ENCODE measurements at regions not wholly inside any gene's neighbourhood (a gene's known extent, or its start where the extent isn't known, plus 50 kb on each side); places are given as distances from the start of the nearest gene placed in this dataset.

- H3K4me1 ChIP-seq (ENCODE audit: insufficient read depth, low read length): peaks cover 2% of the 10 kb centered on the region; the same call in 1 of the 2 replicates
- WGBS (ENCODE audit: extremely low coverage, insufficient read length, low lambda C conversion rate): no CpG with 5 or more reads among the region's 9 CpGs
- no peak overlapping the region for H3T11ph ChIP-seq (ENCODE audit: low read length)
- no peaks in the 10 kb centered on the region for H3K27me3 ChIP-seq (ENCODE audit: insufficient read depth, low read length)
- H3K9ac ChIP-seq (ENCODE audit: extremely low read depth, insufficient read length, low read length): no peak overlapping the region
- no peak overlapping the region for H2BK15ac ChIP-seq (ENCODE audit: low read depth, low read length)
- H3K27me3 Mint-ChIP-seq (ENCODE audit: low read depth): no peaks in the 10 kb centered on the region; the same call in 1 of the 2 replicates
- H2BK120ac ChIP-seq (ENCODE audit: low read depth, low read length, poor library complexity, severe bottlenecking): no peak overlapping the region
- H2AK5ac ChIP-seq (ENCODE audit: insufficient read length, low read length): no peak overlapping the region
- no peak overlapping the region for H3K27ac Mint-ChIP-seq
- no peak overlapping the region for H3K18ac ChIP-seq (ENCODE audit: insufficient read length, low read depth, low read length)
- no peak overlapping the region for H2BK5ac ChIP-seq (ENCODE audit: insufficient read length, low read length)
- no peak overlapping the region for H4K5ac ChIP-seq (ENCODE audit: insufficient read length, low read depth, low read length)
- no peaks in the 10 kb centered on the region for H3K23me2 ChIP-seq (ENCODE audit: insufficient read length, low read depth, low read length, poor library complexity, severe bottlenecking)
- no peak overlapping the region for H3K4me2 ChIP-seq (ENCODE audit: insufficient read depth, insufficient read length, low read length)
- no peak overlapping the region for H3K4ac ChIP-seq (ENCODE audit: low read depth, low read length)
- no peak overlapping the region for H4K91ac ChIP-seq (ENCODE audit: insufficient read length, low read depth, low read length)
- H3K56ac ChIP-seq (ENCODE audit: insufficient read length, low read depth, low read length): no peak overlapping the region
- peaks cover 10 to 24% of the 10 kb centered on the region in 2 experiments for H3K4me1 Mint-ChIP-seq
- no peak overlapping the region for H3K27ac ChIP-seq (ENCODE audit: insufficient read length, low read depth, low read length)
- no peak overlapping the region for H3K23ac ChIP-seq (ENCODE audit: insufficient read length, low read depth, low read length)
- H4K20me1 ChIP-seq (ENCODE audit: control insufficient read depth, insufficient read depth, insufficient read length): no peaks in the 10 kb centered on the region
- H2BK20ac ChIP-seq (ENCODE audit: low read depth, low read length, poor library complexity, severe bottlenecking): no peak overlapping the region
- no peaks in the 10 kb centered on the region for H3K79me2 ChIP-seq (ENCODE audit: insufficient read depth, low read length)
- H3K14ac ChIP-seq (ENCODE audit: insufficient read depth, low read length): no peak overlapping the region
- no peaks in the 10 kb centered on the region for H3K36me3 Mint-ChIP-seq (ENCODE audit: insufficient read depth in 1 of 3, low read depth in 3 of 3)
- TF ChIP-seq CTCF (conservative IDR thresholded peaks at IDR 0.05): no peak
- no peak overlapping the region for H2BK12ac ChIP-seq (ENCODE audit: insufficient read length, low read depth, low read length)
- no peaks in the 10 kb centered on the region for H3K9me3 ChIP-seq (ENCODE audit: control insufficient read depth, low read depth, low read length)
- H2AFZ ChIP-seq (ENCODE audit: low read length): no peak overlapping the region
- no peak overlapping the region for H4K8ac ChIP-seq (replicated peaks; ENCODE audit: insufficient read length, low read depth, low read length)
- H3K9me3 Mint-ChIP-seq: no peaks in the 10 kb centered on the region
- no peaks in the 10 kb centered on the region for H3K79me1 ChIP-seq (ENCODE audit: insufficient read depth, low read depth, low read length, poor library complexity, severe bottlenecking)
- no peak for DNase-seq
- no peak overlapping the region for H3K4me3 Mint-ChIP-seq
Observed at GRCh38 chr18:61750840-61751668, 141.8 kb downstream of the RNF152 start.
